ENCODE measurements at regions not wholly inside any gene's neighbourhood (a gene's known extent, or its start where the extent isn't known, plus 50 kb on each side); places are given as distances from the start of the nearest gene placed in this dataset.
"Not testable (repeated sequence)": the region's sequence is repeated elsewhere in the genome, so short reads cannot be mapped to it uniquely, and the experiment has no call there.

DNA sequence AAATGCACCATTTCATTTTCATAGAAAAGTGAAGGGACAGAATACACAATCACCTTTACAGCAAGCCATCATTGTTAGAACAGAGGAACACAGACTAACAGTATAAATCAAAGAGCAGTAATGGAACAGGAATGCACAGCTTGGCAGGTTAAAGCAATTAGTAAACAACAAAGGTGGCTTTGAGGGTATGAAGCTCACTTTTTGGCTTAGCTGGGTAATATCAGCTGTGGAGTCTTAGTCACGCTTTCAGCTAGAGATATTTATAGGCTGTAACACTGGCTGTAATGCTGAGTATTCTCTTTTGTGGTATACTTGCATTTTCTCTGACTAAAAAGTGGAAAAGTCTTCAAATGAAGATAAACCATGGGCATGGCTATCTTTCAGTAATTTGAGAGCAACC lies 1780.5 kb downstream of the LRRC4C start:
- Histone ChIP-seq H3K36me3 (ENCODE audit: insufficient read depth, low read length) (no peaks in the 10 kb centered on the region), H3K27me3 (ENCODE audit: insufficient read depth, low read length) (no peaks in the 10 kb centered on the region), H3K9ac (ENCODE audit: low read depth, low read length) (no peak overlapping the region), H3K4me3 (ENCODE audit: low read length) (no peak overlapping the region), H3K9me3 (ENCODE audit: insufficient read depth, low read depth, low read length) (peaks cover 17% of the 10 kb centered on the region), H3K4me1 (ENCODE audit: insufficient read depth, low read length) (peaks cover 3% of the 10 kb centered on the region; the same call in 1 of the 2 replicates), H3K27ac (ENCODE audit: low read depth, low read length) (no peak overlapping the region)
- 98% methylated on average over 1 of the region's 1 CpG for WGBS

DNA sequence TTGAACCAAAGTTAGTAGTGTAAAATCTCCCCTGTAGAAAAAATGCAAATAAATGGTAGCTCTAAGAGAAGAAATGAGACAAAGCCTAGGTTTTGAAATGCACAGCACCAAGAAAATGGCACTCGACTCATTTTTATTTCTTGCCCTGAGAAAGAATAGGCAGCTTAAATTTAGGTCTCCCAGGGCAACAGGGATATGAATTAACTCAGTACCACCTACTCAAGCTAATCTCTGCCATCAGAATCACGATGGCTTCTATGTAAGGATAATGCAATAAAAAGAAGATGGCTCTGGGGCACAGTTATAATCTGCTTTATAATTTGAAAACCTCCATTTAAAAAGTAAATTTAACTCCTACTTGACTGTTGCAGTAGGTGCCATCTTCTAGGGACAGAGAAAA lies 1784.3 kb downstream of the LRRC4C start:
- WGBS: 92% methylated on average over 1 of the region's 2 CpGs
- H3K27me3 ChIP-seq (ENCODE audit: insufficient read depth, low read length): no peaks in the 10 kb centered on the region
- H3K4me3 ChIP-seq (ENCODE audit: low read length): no peak overlapping the region
- peaks cover 9% of the 10 kb centered on the region for H3K9me3 ChIP-seq (ENCODE audit: insufficient read depth, low read depth, low read length)
- H3K27ac ChIP-seq (ENCODE audit: low read depth, low read length): no peak overlapping the region
- no peak overlapping the region for H3K9ac ChIP-seq (ENCODE audit: low read depth, low read length)
- H3K4me1 ChIP-seq (ENCODE audit: insufficient read depth, low read length): no peaks in the 10 kb centered on the region
- H3K36me3 ChIP-seq (ENCODE audit: insufficient read depth, low read length): no peaks in the 10 kb centered on the region

GRCh38 chr11:39674761-39675160 lies 1784.7 kb downstream of the LRRC4C start:
- Histone ChIP-seq H3K9ac (ENCODE audit: low read depth, low read length) (no peak overlapping the region), H3K36me3 (ENCODE audit: insufficient read depth, low read length) (no peaks in the 10 kb centered on the region), H3K4me3 (ENCODE audit: low read length) (no peak overlapping the region), H3K4me1 (ENCODE audit: insufficient read depth, low read length) (no peaks in the 10 kb centered on the region), H3K27ac (ENCODE audit: low read depth, low read length) (no peak overlapping the region), H3K9me3 (ENCODE audit: insufficient read depth, low read depth, low read length) (peaks cover 5% of the 10 kb centered on the region), H3K27me3 (ENCODE audit: insufficient read depth, low read length) (no peaks in the 10 kb centered on the region)
- 94% methylated on average over 2 of the region's 2 CpGs for WGBS

- H3K36me3 ChIP-seq (ENCODE audit: insufficient read depth, low read length): no peaks in the 10 kb centered on the region
- 98% methylated on average over 3 of the region's 3 CpGs for WGBS
These were observed 1785.4 kb downstream of the LRRC4C start for GRCh38 chr11:39674024-39674423.

DNA sequence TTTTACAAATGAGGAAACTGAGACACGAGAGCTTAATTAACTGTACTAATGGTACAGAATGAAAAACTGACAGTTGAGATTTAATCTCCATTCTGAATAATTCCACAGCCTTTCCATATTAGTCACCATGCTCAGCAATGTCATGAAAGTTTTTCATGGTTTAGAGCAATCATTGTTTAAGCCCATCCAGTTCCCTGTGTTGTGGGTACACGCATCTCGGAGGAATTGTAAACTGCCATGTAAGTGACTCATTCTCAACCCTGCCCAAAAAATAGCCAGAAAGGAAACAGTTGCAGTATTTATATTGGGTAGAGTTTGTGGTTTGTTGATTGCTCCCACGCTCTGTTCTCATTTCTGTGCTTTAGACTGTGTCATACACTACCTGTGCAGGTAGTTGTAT lies 1790.8 kb downstream of the LRRC4C start:
- Histone ChIP-seq H3K27ac (ENCODE audit: low read depth, low read length) (no peak overlapping the region), H3K9me3 (ENCODE audit: insufficient read depth, low read depth, low read length) (peaks cover 11% of the 10 kb centered on the region), H3K4me3 (ENCODE audit: low read length) (no peak overlapping the region), H3K9ac (ENCODE audit: low read depth, low read length) (no peak overlapping the region), H3K4me1 (ENCODE audit: insufficient read depth, low read length) (no peaks in the 10 kb centered on the region), H3K36me3 (ENCODE audit: insufficient read depth, low read length) (no peaks in the 10 kb centered on the region), H3K27me3 (ENCODE audit: insufficient read depth, low read length) (no peaks in the 10 kb centered on the region)
- WGBS: 65% methylated on average over 3 of the region's 4 CpGs

More at GRCh38 chr11:39674024-39674423, 1785.4 kb downstream of the LRRC4C start:
- Histone ChIP-seq H3K4me1 (ENCODE audit: insufficient read depth, low read length) (no peaks in the 10 kb centered on the region), H3K4me3 (ENCODE audit: low read length) (no peak overlapping the region), H3K9ac (ENCODE audit: low read depth, low read length) (no peak overlapping the region), H3K9me3 (ENCODE audit: insufficient read depth, low read depth, low read length) (no peaks in the 10 kb centered on the region), H3K27me3 (ENCODE audit: insufficient read depth, low read length) (no peaks in the 10 kb centered on the region), H3K27ac (ENCODE audit: low read depth, low read length) (no peak overlapping the region)

GRCh38 chr11:39664023-39664422 lies 1795.4 kb downstream of the LRRC4C start:
- no peak overlapping the region for H3K4me3 ChIP-seq (ENCODE audit: low read length)
- H3K9ac ChIP-seq (ENCODE audit: low read depth, low read length): no peak overlapping the region
- no peak overlapping the region for H3K27ac ChIP-seq (ENCODE audit: low read depth, low read length)
- H3K9me3 ChIP-seq (ENCODE audit: insufficient read depth, low read depth, low read length): peaks cover 20% of the 10 kb centered on the region
- 96% methylated on average over 6 of the region's 6 CpGs for WGBS
- H3K4me1 ChIP-seq (ENCODE audit: insufficient read depth, low read length): peaks cover 5% of the 10 kb centered on the region; the same call in 1 of the 2 replicates
- H3K36me3 ChIP-seq (ENCODE audit: insufficient read depth, low read length): no peaks in the 10 kb centered on the region
- no peaks in the 10 kb centered on the region for H3K27me3 ChIP-seq (ENCODE audit: insufficient read depth, low read length)

- Histone ChIP-seq H3K27ac (ENCODE audit: low read depth, low read length) (no peak overlapping the region), H3K4me3 (ENCODE audit: low read length) (no peak overlapping the region), H3K27me3 (ENCODE audit: insufficient read depth, low read length) (no peaks in the 10 kb centered on the region), H3K9me3 (ENCODE audit: insufficient read depth, low read depth, low read length) (peaks cover 20% of the 10 kb centered on the region), H3K4me1 (ENCODE audit: insufficient read depth, low read length) (peaks cover 5% of the 10 kb centered on the region; the same call in 1 of the 2 replicates), H3K36me3 (ENCODE audit: insufficient read depth, low read length) (no peaks in the 10 kb centered on the region), H3K9ac (ENCODE audit: low read depth, low read length) (no peak overlapping the region)
These were observed 1797.6 kb downstream of the LRRC4C start for GRCh38 chr11:39661890-39662289.

DNA sequence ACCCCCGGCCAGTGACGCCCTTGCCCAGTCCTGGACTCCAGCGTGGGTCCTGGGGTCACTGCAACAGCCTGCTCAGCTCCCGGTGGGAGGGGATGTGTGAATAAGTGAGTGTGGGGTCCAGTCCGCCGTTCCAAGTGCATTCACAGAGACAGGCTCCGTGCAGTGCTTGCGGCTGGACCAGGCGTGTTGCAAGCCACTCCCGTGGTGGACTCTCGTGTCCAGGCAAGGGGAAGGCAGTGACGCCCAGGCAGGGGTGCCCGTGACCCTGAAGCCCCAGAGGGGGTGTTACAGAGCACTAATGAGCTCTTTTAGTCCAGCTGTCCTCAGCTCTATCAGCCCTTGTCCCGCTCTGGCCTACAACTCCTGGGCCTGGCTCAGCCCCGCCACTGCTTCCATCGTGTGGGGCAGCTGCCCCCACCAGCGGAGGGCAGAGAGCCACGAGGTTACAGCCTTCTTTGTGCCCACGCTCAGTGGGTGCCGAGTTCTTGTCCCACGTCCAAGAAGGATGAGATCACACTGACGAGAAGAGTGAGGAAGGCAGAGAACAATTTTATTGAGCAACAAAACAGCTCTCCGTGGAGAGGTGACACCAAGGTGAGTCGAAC lies 1807.5 kb downstream of the LRRC4C start:
- no peaks in the 10 kb centered on the region for H3K4me1 ChIP-seq (ENCODE audit: insufficient read depth, low read length)
- WGBS: 94% methylated on average over 24 of the region's 24 CpGs
- no peak overlapping the region for H3K9ac ChIP-seq (ENCODE audit: low read depth, low read length)
- no peaks in the 10 kb centered on the region for H3K36me3 ChIP-seq (ENCODE audit: insufficient read depth, low read length)
- no peaks in the 10 kb centered on the region for H3K27me3 ChIP-seq (ENCODE audit: insufficient read depth, low read length)
- H3K27ac ChIP-seq (ENCODE audit: low read depth, low read length): no peak overlapping the region
- no peaks in the 10 kb centered on the region for H3K9me3 ChIP-seq (ENCODE audit: insufficient read depth, low read depth, low read length)
- no peak overlapping the region for H3K4me3 ChIP-seq (ENCODE audit: low read length)

DNA sequence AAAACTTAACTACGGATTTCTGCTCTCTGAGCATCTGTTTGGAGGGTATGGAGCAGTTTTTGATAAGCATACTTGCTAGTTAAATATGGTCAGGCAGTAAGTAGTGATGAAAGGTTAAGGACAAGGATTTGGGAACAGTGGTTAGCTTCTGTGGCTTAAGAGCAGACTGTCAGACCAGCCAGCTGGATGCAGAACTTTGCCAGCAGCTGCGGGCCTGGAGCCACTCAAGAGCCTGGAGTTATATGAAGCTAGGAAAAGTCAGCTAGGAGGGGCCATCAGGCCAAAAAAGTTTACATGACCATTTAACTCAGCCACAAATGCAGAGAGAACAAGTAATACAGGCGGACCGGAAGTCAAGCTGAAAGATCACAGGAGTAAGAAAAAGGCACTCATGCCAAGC lies 1817.7 kb downstream of the LRRC4C start:
- WGBS: 99% methylated on average over 4 of the region's 4 CpGs
- no peaks in the 10 kb centered on the region for H3K27me3 ChIP-seq (ENCODE audit: insufficient read depth, low read length)
- no peaks in the 10 kb centered on the region for H3K9me3 ChIP-seq (ENCODE audit: insufficient read depth, low read depth, low read length)

DNA sequence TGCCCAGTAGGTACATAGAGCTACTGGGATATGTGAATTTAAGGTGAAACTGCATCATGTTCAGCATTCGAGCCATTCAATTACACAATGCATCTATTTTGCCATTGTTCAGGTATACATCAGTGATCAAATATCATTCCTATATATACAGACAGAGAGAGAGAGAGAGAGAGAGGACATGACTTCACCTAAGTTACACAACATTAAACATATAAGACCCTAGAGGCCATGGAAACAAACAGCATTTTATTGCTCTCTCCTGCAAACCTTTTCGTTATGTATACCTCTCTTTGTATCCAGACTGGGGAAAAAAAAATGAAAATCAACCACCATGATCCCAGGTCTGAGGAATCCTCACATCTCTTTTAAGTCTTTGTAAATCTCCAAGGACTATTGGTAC lies 1829.1 kb downstream of the LRRC4C start:
- no peaks in the 10 kb centered on the region for H3K9me3 ChIP-seq (ENCODE audit: insufficient read depth, low read depth, low read length)
- H3K4me1 ChIP-seq (ENCODE audit: insufficient read depth, low read length): no peaks in the 10 kb centered on the region
- 97% methylated on average over 1 of the region's 2 CpGs for WGBS
- H3K4me3 ChIP-seq (ENCODE audit: low read length): no peak overlapping the region
- no peaks in the 10 kb centered on the region for H3K36me3 ChIP-seq (ENCODE audit: insufficient read depth, low read length)
- no peak overlapping the region for H3K9ac ChIP-seq (ENCODE audit: low read depth, low read length)
- H3K27ac ChIP-seq (ENCODE audit: low read depth, low read length): no peak overlapping the region
- no peaks in the 10 kb centered on the region for H3K27me3 ChIP-seq (ENCODE audit: insufficient read depth, low read length)

More for the DNA sequence above, 1817.7 kb downstream of the LRRC4C start:
- no peak overlapping the region for H3K9ac ChIP-seq (ENCODE audit: low read depth, low read length)
- H3K4me3 ChIP-seq (ENCODE audit: low read length): no peak overlapping the region
- no peaks in the 10 kb centered on the region for H3K36me3 ChIP-seq (ENCODE audit: insufficient read depth, low read length)
- H3K4me1 ChIP-seq (ENCODE audit: insufficient read depth, low read length): no peaks in the 10 kb centered on the region
- no peak overlapping the region for H3K27ac ChIP-seq (ENCODE audit: low read depth, low read length)

GRCh38 chr11:39628311-39628710 lies 1831.1 kb downstream of the LRRC4C start:
- Histone ChIP-seq H3K4me3 (ENCODE audit: low read length) (no peak overlapping the region), H3K27me3 (ENCODE audit: insufficient read depth, low read length) (no peaks in the 10 kb centered on the region), H3K36me3 (ENCODE audit: insufficient read depth, low read length) (no peaks in the 10 kb centered on the region), H3K27ac (ENCODE audit: low read depth, low read length) (no peak overlapping the region), H3K9me3 (ENCODE audit: insufficient read depth, low read depth, low read length) (no peaks in the 10 kb centered on the region), H3K4me1 (ENCODE audit: insufficient read depth, low read length) (no peaks in the 10 kb centered on the region), H3K9ac (ENCODE audit: low read depth, low read length) (no peak overlapping the region)
- WGBS: 100% methylated on average over 2 of the region's 2 CpGs

DNA sequence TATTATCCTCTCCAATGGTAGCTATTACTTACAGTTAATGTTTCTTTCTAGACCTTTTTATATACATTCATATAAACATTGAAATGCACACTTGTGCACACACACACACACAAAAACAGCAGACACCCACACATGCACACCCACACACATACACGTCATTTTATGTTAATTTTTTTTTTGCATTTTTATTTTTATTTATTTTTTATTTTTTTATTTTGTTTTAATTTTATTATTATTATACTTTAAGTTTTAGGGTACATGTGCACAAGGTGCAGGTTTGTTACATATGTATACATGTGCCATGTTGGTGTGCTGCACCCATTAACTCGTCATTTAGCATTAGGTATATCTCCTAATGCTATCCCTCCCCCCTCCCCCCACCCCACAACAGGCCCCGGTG lies 1839.1 kb downstream of the LRRC4C start:
- not testable (repeated sequence) for H3K9me3 ChIP-seq (ENCODE audit: insufficient read depth, low read depth, low read length); H3K4me3 ChIP-seq (ENCODE audit: low read length); H3K9ac ChIP-seq (ENCODE audit: low read depth, low read length); H3K36me3 ChIP-seq (ENCODE audit: insufficient read depth, low read length); H3K4me1 ChIP-seq (ENCODE audit: insufficient read depth, low read length); H3K27ac ChIP-seq (ENCODE audit: low read depth, low read length); H3K27me3 ChIP-seq (ENCODE audit: insufficient read depth, low read length)
- WGBS: no CpG with 5 or more reads among the region's 3 CpGs

Measured in HUES64 (cell line).